HG03439 (cell line): ENCODE measurements at regions not wholly inside any gene's neighbourhood (a gene's known extent, or its start where the extent isn't known, plus 50 kb on each side); places are given as distances from the start of the nearest gene placed in this dataset.
"Not testable (repeated sequence)": the region's sequence is repeated elsewhere in the genome, so short reads cannot be mapped to it uniquely, and the experiment has no call there.

Experiments
- ATAC-seq: cut with Tn5 transposase; IDR thresholded peaks from one replicate; pipeline ENCODE4 v1.9.1; 2021; ENCODE audit warnings: mild to moderate bottlenecking, moderate library complexity; ENCODE audit not compliant: unreplicated experiment

DNA sequence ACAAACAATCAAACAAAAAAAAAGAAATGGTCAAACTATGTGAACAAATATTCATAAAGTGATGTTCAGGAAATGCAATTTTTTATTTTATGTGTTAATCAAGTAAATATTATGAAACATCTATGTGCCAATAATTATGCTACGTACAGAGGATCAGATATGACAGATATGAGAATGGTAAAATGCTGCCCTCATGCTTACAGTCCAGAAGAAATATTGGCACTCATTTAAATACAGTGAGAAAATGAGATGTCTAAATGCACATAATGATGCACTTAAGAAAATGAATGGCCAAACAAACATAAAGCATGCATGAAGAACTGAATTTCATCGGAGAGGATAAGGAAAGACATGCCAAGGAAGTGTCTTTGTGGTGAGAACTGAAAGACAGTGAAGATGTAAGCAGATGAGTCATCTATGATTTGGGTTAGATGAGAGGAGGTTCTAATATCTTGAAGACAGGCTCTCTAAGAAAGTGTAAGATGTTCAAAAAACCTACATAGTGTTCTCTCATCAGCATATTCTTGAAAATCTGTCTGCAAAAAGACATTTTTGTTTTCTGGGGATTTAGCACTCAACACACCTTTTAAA lies 1231.1 kb upstream of the ACO1 start:
- peak; percentile 75 for ATAC-seq

DNA sequence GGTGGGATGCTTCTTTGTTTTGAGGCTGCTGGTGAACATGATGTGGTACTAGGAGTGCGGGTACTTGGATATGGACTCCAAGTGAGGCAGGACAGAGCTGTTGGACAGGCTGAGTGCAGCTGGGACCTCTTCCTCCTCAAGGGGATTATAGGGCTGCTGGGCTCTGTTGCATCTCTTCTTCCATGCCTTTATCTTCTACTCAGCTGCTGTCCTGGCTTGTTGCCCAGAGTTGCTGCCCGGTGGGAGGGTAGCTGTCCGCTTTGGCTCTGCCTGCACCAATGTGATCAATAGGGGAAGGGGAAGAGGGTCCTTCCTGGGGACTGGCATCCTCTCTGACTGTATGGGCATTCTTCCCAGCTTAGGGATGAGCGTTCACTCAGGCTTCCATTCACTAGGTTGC lies 1217.9 kb upstream of the ACO1 start:
- no peak for ATAC-seq

DNA sequence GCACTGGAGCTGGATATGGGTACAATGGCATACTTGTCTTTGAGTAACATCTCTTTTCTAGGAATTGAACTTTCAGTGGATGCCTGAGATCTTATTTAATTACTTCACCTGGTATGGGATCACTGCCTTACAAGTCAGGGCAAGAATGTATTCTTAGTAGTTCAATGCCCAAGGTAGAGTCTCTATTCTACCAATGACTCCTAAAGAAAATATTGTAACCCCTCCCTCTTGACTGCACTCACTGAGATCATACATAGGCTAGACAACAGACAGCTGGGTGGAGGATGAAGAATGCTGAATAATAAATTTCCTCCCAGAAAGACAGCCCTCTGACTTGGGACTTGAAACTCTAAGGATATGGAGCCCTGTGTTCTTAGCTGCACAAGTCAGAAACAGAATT lies 1216.3 kb upstream of the ACO1 start:
- no peak for ATAC-seq

DNA sequence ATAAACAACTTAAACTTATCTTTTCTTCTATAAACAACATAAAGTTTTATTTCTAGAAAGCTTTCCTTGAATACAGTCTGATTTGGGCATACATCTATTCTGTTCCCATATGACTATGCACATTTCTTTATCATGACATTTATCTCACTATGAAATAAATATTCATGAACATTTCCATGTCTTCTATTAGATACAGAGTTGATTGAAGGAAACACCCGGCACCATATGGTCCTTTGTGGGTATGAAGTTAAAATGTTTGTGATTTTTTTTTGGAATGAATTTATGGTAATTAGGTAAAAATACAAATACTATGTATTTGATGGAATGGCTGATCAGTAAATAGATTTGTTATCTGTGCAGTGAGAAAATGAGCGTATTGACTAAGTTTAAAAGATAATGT lies 1209.8 kb upstream of the ACO1 start:
- ATAC-seq = no peak

DNA sequence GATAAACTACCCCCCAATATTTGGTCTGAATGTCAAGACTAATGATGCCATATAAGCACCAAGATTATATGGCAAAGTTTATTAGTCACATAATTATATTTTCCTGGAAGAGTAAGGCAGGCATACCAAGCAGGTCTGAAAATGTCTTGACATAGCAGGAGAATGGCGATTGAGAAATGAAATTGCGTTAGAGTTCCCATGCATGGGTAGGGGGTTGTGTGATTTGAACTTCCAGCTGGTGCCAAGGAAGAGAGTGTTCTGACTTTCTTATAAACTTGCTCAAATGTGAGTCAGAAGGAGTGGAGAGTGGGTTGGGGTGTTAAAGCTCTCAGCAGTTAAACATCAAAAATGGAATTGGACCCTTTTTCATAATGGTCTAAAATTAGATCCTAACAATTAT lies 1200.6 kb upstream of the ACO1 start:
- no peak for ATAC-seq

DNA sequence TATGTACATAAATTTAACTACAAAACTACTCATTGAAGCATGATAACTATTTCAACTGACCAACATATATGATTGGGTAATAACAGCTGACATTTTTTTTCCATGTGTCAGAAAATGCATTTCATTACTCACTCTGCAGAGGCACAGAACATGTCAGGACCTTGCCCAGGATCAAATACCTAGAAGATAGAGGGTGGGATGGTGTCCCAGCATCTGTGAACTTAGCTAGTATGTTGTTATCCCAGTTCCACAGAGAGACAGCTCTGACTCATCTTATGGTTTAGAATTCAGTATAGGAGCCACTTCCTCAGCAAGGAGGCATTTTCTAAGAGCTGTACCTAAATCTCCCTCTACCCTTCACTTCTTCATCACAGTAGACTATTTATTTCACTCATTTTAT lies 1198.6 kb upstream of the ACO1 start:
- ATAC-seq = no peak

DNA sequence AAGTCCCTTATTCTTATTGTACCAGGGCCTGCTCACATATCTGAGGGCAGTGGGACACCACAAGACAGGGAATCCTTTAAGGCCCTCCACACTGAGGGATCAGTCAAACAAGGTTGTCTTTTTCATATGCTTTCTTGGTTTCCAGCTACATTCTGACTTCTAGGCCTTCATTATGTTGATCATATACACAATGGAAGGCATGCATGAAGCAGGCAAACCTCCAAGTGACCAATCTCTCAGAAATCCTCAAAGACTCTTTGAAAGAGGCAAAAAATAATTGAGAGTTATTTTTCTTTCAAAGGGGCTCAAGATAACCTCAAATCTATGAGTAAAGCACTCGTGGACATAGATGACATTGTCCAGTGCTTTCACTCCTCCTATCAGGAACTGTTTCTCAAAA lies 1195.9 kb upstream of the ACO1 start:
- no peak for ATAC-seq

DNA sequence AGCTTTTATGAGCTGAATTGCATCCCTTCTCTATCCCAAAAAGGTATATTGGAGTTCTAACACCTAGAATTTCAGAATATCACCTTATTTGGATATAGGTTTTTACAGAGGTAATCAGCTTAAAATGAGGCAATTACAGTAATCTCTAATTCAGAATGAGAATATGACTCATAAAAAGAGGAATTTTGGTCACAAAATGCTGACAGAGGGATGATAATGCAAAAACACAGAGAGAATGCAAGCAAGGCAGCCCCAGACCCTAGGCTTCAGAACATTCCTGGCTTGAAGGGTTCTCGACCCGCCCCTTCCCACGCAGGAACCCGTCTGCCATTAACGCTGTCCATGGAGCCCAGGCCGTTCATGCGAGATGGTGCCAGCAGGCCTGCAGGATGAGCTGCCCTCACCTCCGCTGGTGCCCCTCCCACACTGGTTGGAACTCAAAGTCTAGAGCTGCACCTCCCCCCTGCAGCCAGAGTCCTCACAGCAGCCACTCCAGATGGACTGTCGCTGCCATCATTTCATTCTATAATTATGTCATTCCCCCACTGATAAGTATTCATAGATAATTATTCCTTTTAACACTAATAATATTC lies 1173.4 kb upstream of the ACO1 start:
- ATAC-seq = no peak

DNA sequence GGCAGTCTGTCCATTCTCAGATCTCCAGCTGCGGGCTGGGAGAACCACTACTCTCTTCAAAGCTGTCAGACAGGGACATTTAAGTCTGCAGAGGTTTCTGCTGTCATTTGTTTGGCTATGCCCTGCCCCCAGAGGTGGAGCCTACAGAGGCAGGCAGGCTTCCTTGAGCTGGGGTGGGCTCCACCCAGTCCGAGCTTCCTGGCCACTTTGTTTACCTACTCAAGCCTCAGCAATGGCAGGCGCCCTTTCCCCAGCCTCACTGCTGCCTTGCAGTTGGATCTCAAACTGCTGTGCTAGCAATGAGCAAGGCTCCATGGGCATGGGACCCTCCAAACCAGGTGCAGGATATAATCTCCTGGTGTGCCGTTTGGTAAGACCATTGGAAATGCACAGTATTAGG lies 1154.5 kb upstream of the ACO1 start:
- ATAC-seq = not testable (repeated sequence)

DNA sequence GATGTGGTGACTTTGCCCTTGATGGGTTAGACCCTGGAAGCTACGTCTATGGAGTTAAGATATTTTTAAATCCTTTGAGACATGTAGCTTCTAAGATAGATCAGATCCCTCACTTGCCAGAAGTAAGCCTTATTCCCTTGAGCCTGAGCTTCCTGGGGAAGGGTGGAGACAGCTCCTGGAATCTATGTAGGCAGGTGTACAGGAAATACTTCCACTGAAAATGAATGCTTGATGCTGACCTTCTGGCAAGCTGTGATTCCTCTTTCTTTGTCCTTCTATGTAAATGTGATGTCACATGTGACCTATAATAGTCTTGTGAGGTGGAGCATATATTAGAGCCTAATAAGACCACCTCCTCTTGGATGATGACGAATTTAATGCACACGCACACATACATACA lies 1152.0 kb upstream of the ACO1 start:
- ATAC-seq = no peak

DNA sequence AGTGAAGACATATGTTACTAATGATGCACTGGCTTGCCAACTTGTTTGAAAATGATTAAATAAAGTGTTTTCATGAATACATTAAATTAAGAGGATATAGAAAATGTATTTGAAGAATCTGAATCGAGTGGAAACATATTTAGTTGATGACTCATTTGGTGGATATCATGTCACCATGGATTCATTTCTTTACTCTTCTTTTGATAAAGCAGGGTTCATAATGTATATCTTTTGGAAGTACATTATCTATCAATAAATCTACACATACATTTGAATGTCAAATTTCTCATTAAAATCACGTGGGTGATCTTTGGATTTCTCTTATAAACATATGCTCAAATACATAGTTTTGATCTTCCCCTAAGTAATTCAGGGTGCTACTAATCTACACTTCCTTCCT lies 1148.1 kb upstream of the ACO1 start:
- no peak for ATAC-seq

DNA sequence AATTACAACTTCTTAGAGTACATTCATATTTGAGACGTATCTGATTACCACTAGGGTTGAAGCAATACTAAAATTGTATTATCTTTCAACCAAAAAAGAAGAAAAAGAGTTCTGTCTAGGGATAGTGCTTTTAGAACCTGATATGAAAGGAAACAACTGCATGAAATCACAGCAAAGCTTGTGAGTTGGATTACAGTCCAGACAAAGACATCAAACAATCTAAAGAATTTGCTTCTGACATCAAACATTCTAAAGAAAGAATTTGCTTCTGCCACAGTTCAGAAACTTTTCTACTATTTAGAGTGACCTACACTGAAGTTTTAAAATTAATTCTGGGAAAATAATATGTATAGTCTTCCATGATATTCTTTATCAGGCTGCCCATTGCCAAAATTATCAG lies 1141.1 kb upstream of the ACO1 start:
- ATAC-seq = no peak

DNA sequence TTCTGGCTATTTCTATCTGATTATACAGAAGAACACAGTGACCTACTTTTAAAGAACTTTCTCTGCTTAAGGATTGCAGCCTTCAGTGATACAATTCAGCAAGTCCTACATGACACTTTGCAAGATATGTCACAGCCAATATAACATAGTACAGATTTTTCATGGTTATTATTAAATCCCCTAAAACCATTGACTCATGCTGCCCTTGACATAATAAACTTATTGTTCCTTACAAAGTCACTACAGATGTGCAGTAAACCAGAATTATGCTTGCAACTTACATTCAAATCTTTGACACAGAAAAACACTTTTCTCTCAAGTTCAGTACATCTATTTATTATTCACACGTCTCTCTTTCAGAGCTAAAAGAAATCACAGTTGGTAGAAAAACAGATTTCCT lies 1136.3 kb upstream of the ACO1 start:
- ATAC-seq = no peak

DNA sequence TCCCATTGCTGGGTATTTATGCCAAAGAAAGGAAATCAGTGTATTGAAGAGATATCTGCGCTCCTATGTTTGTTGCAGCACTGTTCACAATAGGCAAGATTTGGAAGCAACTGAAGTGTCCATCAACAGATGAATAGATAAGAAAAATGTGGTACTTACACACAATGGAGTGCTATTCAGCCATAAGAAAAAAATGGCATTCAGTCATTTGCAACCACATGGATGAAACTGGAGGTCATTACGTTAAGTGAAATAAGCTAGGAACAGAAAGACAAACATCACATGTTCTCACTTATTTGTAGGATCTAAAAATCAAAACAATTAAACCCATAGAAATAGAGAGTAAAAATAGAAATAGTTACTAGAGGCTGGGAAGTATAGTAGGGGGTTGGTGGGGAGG lies 1133.1 kb upstream of the ACO1 start:
- no peak for ATAC-seq

DNA sequence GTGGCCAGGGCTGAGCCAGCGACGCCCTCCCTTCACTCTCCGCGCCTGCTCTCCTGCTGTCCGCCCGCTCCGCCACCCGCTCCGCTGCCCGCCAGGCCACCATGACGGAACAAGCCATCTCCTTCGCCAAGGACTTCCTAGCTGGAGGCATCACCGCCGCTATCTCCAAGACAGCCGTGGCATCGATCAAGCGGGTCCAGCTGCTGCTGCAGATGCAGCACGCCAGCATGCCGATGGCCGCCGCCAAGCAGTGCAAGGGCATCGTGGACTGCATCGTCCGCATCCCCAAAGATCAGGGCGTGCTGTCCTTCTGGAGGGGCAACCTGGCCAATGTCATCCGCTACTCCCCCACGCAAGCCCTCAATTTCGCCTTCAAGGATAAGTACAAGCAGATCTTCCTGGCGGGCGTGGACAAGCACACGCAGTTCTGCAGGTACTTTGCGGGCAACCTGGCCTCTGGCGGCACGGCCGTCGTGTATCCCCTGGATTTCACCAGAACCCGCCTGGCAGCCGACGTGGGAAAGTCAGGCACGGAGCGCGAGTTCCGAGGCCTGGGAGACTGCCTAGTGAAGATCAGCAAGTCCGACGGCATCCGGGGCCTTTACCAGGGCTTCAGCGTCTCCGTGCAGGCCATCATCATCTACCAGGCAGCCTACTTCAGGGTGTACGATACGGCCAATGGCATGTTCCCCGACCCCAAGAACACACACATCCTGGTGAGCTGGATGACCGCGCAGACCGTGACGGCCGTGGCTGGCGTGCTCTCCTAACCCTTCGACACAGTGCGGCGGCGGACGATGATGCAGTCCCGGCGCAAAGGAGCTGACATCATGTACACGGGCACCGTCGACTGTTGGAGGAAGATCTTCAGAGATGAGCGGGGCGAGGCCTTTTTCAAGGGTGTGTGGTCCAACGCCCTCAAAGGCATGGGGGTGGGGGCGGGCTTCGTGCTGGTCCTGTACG lies 1130.4 kb upstream of the ACO1 start:
- no peak for ATAC-seq

DNA sequence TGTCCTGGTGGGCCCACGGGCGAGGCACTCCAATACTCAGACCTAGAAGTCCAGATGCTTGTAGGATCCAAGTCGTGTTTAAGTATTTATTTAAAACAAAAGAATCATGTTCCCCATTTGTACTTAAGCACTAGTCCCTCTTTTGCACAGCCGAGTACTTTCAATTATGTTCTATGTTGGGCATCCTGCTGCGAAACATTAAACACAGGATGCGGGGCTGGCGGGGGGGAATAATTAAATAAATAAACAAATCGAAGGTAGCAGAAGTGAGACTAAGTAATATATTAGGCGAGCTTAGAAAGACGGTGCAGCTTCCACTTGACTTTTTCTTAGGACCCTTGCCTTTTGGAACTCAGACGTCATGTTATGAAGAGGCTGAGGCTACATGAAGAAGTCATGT lies 1129.2 kb upstream of the ACO1 start:
- no peak for ATAC-seq

DNA sequence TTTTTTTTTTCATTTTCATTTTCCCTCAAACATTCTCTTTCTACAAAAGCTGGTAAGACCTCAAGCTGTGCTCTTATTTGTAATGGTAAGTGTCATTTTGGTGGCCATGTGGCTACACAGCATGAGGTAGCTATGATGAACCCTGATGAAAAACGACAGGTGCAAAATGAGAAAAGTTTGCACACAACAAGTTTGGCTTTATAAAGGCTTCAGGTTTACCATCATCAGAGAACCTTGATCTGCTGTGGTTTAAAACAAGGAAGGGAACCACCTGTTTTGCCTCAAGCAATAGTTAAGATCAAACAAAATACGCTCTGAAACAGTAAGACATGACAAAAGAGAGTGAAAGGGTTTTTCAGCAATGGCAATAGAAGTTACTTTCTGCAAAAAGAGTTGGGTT lies 1124.6 kb upstream of the ACO1 start:
- no peak for ATAC-seq

DNA sequence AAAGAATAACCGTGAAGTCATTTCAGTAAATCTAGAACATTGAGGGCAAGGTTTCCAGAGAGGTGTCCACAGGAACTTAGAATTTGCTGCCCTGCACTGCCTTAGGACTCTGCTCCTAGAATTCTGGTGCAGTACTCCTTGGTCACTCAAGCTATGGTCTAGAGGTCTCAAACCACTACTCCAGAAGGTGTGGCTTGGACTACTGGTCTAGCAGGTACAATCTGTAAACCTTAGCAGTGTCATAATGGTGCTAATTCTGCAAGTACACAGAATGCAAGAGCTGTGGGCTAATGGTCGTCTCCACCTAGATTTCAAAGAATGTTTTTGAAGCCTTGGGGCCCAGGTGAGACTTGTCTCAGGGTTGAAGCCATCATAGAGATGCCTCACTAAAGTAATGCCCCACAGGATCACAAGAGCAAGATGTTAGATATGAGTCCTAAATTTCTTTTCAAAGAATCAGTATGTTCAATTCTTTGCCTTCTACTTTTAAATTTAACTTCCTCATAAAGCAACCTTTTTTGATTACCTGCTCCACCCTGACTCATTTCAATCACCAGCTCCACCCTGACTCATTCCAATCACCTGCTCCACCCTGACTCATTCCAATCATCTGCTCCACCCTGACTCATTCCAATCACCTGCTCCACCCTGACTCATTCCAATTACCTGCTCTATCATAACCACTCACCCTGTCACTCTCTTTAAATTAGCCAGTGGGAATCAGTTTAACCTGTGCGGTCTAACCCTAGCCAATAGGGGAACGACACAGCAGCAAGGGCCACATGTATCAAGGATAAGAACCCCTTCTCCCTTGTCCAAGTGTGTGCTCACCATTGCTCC lies 1111.8 kb upstream of the ACO1 start:
- no peak for ATAC-seq

DNA sequence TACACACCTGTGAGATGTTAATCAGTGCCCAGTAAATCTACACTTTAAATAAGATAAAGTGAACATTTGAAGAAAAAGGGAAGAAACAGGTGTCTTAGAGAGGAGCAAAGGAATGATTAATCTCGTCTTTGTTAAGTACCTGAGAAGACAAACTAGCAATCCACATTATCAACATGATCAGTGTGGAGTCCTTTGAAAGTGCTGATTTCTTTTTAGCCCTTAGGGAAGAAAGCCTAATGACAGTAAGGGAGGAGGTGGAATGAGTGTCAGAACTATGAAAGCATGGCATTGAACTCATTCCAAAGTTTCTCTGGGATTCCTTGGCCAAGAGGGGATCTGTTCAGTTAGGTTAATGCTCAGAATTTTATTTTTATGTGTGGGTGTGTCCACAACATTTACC lies 1109.0 kb upstream of the ACO1 start:
- no peak for ATAC-seq

DNA sequence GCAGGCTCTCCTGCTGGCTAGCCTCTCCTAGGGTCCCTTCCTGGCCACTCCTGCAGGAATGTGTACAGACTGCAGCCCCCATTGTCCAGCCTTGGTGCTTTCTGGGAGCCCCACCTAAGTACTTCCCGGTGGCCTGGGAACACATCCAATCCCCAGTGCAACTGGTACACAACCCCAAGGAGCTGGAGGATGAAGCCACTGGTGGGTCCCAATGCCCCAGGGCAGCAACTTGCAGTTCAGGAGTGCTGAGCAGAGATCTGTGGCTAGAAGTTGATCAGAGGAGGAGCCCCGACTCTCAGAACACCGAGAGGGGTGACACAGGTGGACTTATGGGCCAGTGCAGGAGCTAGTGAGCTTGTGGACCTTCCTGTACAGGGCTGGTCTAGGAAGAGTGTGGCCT lies 1093.7 kb upstream of the ACO1 start:
- no peak for ATAC-seq
